ENCODE measurements at regions not wholly inside any gene's neighbourhood (a gene's known extent, or its start where the extent isn't known, plus 50 kb on each side); places are given as distances from the start of the nearest gene placed in this dataset.

DNA sequence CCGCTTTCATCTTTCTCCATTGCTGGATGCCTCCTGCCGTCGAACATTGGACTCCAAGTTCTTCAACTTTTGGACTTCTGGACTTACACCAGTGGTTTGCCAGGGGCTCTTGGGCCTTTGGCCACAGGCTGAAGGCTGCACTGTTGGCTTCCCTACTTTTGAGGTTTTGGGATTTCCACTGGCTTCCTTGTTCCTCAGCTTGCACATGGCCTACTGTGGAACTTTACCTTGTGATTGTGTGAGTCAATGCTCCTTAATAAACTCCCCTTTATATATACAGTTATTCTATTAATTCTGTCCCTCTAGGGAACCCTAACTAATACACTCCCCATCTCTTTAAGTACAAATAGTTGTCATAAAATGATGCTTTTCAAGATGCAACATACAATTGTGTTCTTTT lies 595.3 kb downstream of the ARAP2 start:
- Histone ChIP-seq H3K4me1 (ENCODE audit: control insufficient read depth in 2 of 3, insufficient read depth in 2 of 3, low read depth in 1 of 3, low read length in 3 of 3) (no peaks in the 10 kb centered on the region), H3K27ac (ENCODE audit: low read depth in 2 of 2, low read length in 2 of 2) (no peak overlapping the region), H3K9ac (ENCODE audit: low read length in 3 of 3) (no peak overlapping the region), H3K4me3 (ENCODE audit: low read length in 3 of 3) (no peak overlapping the region), H3K9me3 (ENCODE audit: control insufficient read depth in 2 of 3, insufficient read depth in 1 of 3, low read length in 3 of 3) (no peaks in the 10 kb centered on the region), H3K36me3 (ENCODE audit: control insufficient read depth in 2 of 3, insufficient read depth in 3 of 3, low read length in 3 of 3) (no peaks in the 10 kb centered on the region), H3K27me3 (ENCODE audit: control insufficient read depth, insufficient read depth, low read length) (no peaks in the 10 kb centered on the region)
- intact Hi-C loops (cut with DNase I): no loop called here
- FAIRE-seq (no peak), DNase-seq (no peak)
- TF ChIP-seq, protein P1, sequence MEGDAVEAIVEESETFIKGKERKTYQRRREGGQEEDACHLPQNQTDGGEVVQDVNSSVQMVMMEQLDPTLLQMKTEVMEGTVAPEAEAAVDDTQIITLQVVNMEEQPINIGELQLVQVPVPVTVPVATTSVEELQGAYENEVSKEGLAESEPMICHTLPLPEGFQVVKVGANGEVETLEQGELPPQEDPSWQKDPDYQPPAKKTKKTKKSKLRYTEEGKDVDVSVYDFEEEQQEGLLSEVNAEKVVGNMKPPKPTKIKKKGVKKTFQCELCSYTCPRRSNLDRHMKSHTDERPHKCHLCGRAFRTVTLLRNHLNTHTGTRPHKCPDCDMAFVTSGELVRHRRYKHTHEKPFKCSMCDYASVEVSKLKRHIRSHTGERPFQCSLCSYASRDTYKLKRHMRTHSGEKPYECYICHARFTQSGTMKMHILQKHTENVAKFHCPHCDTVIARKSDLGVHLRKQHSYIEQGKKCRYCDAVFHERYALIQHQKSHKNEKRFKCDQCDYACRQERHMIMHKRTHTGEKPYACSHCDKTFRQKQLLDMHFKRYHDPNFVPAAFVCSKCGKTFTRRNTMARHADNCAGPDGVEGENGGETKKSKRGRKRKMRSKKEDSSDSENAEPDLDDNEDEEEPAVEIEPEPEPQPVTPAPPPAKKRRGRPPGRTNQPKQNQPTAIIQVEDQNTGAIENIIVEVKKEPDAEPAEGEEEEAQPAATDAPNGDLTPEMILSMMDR (IDR thresholded peaks at IDR 0.05; ENCODE audit: borderline replicate concordance, extremely low read depth, insufficient read depth): no peak

DNA sequence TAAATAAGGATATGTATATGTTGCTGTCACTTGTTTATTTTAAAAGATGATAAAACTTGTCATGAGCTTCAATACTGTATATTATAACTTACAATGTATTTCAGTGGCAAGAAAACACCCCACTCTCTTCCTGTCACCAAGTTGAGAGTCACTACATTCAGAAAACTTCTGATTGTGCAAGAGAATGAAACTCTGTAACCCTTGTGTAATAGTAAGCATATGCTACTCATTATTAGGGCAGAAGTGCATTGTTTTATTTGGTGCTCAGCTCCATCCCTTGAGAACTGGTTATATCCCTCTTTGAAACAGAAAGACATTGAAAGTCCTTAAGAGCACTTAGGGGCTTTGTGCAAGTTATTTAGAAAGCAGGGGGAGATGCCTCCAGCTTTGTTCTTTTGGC lies 594.5 kb downstream of the ARAP2 start:
- Histone ChIP-seq H3K9ac (ENCODE audit: low read length in 3 of 3) (no peak overlapping the region), H3K9me3 (ENCODE audit: control insufficient read depth in 2 of 3, insufficient read depth in 1 of 3, low read length in 3 of 3) (no peaks in the 10 kb centered on the region), H3K4me3 (ENCODE audit: low read length in 3 of 3) (no peak overlapping the region), H3K27me3 (ENCODE audit: control insufficient read depth, insufficient read depth, low read length) (no peaks in the 10 kb centered on the region), H3K36me3 (ENCODE audit: control insufficient read depth in 2 of 3, insufficient read depth in 3 of 3, low read length in 3 of 3) (no peaks in the 10 kb centered on the region), H3K4me1 (ENCODE audit: control insufficient read depth in 2 of 3, insufficient read depth in 2 of 3, low read depth in 1 of 3, low read length in 3 of 3) (no peaks in the 10 kb centered on the region), H3K27ac (ENCODE audit: low read depth in 2 of 2, low read length in 2 of 2) (no peak overlapping the region)
- TF ChIP-seq, protein P1 (IDR thresholded peaks at IDR 0.05; ENCODE audit: borderline replicate concordance, extremely low read depth, insufficient read depth): no peak
- FAIRE-seq: no peak
- DNase-seq: no peak
- intact Hi-C loops (cut with DNase I): no loop called here

DNA sequence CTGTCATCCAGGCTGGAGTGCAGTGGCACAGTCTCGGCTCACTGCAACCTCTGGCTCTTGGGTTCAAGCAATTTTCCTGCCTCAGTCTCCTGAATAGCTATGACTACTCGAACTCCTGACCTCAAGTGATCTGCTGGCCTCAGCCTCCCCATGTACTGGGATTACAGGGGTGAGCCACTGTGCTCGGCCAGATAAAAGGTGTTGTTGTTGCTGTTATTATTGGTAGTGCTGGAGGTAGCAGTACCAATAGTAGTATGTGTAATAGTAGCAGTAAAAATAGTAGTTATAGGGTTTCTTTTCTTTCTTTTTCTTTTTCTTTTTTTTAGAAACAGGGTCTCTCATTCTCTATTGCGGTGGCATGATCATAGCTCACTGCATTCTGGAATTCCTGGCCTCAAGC lies 592.1 kb downstream of the ARAP2 start:
- intact Hi-C loops (cut with DNase I): no loop called here
- no peak for FAIRE-seq
- no peak overlapping the region for H3K9ac ChIP-seq (ENCODE audit: low read length in 3 of 3)

DNA sequence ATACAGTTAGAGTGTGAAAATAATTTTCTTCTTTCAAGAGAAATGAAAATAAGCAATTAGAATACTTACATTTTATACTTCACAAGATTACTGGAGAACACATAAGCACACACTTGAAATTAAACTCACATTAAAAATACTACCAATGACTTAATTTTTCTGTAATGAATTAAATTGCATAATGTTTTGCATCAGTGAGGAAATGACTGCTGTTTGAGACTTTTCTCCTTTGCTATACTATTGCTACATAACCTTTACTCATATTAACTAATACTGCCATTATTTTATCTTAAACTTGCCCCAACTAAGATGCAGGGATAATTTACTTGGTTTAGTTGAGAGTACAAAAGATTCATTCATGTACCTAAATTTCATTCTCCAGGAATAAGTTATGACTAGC lies 590.9 kb downstream of the ARAP2 start:
- Histone ChIP-seq H3K27ac (ENCODE audit: low read depth in 2 of 2, low read length in 2 of 2) (no peak overlapping the region), H3K4me3 (ENCODE audit: low read length in 3 of 3) (no peak overlapping the region), H3K9me3 (ENCODE audit: control insufficient read depth in 2 of 3, insufficient read depth in 1 of 3, low read length in 3 of 3) (no peaks in the 10 kb centered on the region), H3K27me3 (ENCODE audit: control insufficient read depth, insufficient read depth, low read length) (no peaks in the 10 kb centered on the region), H3K4me1 (ENCODE audit: control insufficient read depth in 2 of 3, insufficient read depth in 2 of 3, low read depth in 1 of 3, low read length in 3 of 3) (no peaks in the 10 kb centered on the region), H3K36me3 (ENCODE audit: control insufficient read depth in 2 of 3, insufficient read depth in 3 of 3, low read length in 3 of 3) (no peaks in the 10 kb centered on the region), H3K9ac (ENCODE audit: low read length in 3 of 3) (no peak overlapping the region)
- intact Hi-C loops (cut with DNase I): no loop called here
- no peak for FAIRE-seq
- TF ChIP-seq, protein P1 (IDR thresholded peaks at IDR 0.05; ENCODE audit: borderline replicate concordance, extremely low read depth, insufficient read depth): no peak
- DNase-seq: no peak

More for the DNA sequence above, 592.1 kb downstream of the ARAP2 start:
- Histone ChIP-seq H3K27ac (ENCODE audit: low read depth in 2 of 2, low read length in 2 of 2) (no peak overlapping the region), H3K27me3 (ENCODE audit: control insufficient read depth, insufficient read depth, low read length) (no peaks in the 10 kb centered on the region), H3K4me3 (ENCODE audit: low read length in 3 of 3) (no peak overlapping the region), H3K36me3 (ENCODE audit: control insufficient read depth in 2 of 3, insufficient read depth in 3 of 3, low read length in 3 of 3) (no peaks in the 10 kb centered on the region), H3K4me1 (ENCODE audit: control insufficient read depth in 2 of 3, insufficient read depth in 2 of 3, low read depth in 1 of 3, low read length in 3 of 3) (no peaks in the 10 kb centered on the region), H3K9me3 (ENCODE audit: control insufficient read depth in 2 of 3, insufficient read depth in 1 of 3, low read length in 3 of 3) (no peaks in the 10 kb centered on the region)
- TF ChIP-seq, protein P1 (IDR thresholded peaks at IDR 0.05; ENCODE audit: borderline replicate concordance, extremely low read depth, insufficient read depth): no peak
- DNase-seq: no peak

Measured in kidney (tissue), 13 donors.